ENCODE measurements at regions not wholly inside any gene's neighbourhood (a gene's known extent, or its start where the extent isn't known, plus 50 kb on each side); places are given as distances from the start of the nearest gene placed in this dataset.

DNA sequence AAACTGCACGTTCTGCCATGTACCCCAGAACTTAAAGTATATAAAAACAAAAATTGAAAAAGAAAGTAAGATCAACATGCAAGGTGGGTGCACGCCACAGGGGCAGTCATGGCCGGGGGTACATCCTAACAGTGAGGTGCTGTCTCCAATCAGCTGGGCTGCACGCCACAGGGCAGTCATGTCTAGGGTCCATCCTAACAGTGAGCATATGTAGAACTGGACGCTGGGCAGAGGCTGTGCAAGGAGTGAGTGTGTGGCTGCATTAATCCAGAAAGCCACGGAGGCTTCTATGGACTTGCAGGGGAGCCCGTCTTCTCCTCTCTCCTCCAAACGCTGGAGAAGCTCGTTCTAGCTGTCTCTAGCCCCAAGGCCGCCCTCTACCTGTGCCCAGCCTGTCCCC, 1105.0 kb downstream of the BRD1 start:
- intact Hi-C loops (cut with DNase I): no loop called here
- Histone ChIP-seq H3K27me3 (peaks cover 0 to 46% (median 0%) of the 10 kb centered on the region in 4 donors), H3K9me3 (peaks cover 0 to 4% (median 0%) of the 10 kb centered on the region in 3 donors), H3K4me3 (no peak overlapping the region), H3K36me3 (no peaks in the 10 kb centered on the region), H3K27ac (no peak overlapping the region), H3K4me1 (peaks cover 0 to 8% (median 0%) of the 10 kb centered on the region in 3 donors)
- 67 to 78% methylated on average over 10 of the region's 10 CpGs for WGBS, 2 donors
- TF ChIP-seq POLR2A (IDR thresholded peaks at IDR 0.05) (no peak), CTCF (IDR thresholded peaks at IDR 0.05) (no peak)
- no peak for DNase-seq

DNA sequence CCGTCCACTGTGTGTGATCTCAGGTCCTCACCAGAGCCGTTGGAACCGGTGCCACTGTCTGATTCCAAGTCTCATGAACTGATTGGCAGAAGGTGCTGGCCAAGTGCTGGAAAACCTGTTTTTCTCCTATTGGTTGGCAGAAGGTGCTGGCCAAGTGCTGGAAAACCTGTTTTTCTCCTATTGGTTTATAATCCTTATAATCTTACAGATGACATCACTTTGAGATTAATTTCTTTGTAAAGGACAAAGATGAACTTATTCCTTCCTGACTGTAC, 1106.3 kb downstream of the BRD1 start:
- H3K9me3 ChIP-seq: peaks cover 0 to under 1% (median 0%) of the 10 kb centered on the region in 3 donors
- H3K27me3 ChIP-seq: peaks cover 0 to 54% (median 0%) of the 10 kb centered on the region in 4 donors
- TF ChIP-seq POLR2A (IDR thresholded peaks at IDR 0.05): no peak
- no peak for TF ChIP-seq CTCF (IDR thresholded peaks at IDR 0.05)
- intact Hi-C loops (cut with DNase I): no loop called here
- H3K4me3 ChIP-seq: no peak overlapping the region
- no peaks in the 10 kb centered on the region for H3K36me3 ChIP-seq
- WGBS, 2 donors: 50% methylated on average over 3 of the region's 3 CpGs; no CpG with 5 or more reads in 1 of the 2 donors
- no peak overlapping the region for H3K27ac ChIP-seq
- H3K4me1 ChIP-seq: peaks cover 0 to 8% (median 0%) of the 10 kb centered on the region in 3 donors
- no peak for DNase-seq

DNA sequence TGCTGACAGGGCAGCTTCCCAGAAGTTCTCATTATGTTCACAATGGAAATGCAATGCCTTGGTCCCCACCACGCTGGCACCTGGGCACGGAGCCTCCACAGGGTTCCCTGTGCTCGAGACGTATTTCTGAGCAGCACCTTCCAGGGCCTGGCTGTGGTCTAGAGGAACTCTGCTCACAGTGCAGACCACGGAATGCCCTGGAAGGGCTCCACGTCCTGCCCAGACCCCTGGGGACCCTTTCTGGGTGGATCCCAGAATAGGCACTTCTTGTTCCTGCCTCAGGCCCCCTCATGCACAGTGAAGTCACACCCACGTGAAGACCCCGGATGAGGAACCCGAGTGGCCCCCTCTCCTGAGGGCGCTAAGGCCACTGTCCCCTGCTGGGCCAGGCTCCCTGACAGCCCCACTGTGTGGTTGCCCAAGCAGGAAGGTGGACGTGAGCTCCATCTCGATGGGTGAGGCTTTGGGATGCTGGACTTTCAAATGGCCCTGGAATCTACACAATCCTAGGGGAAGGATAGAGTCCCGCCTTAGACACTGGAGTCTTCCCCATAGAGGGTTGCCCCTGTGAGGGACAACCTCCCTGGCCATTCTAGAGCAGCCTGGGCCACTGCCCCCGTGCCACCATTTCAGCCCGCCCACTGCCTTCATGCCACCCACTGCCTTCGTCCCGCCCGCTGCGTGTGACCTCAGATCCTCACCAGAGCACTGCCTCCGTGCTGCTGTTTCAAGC, 1106.8 kb downstream of the BRD1 start:
- Histone ChIP-seq H3K27me3 (peaks cover 0 to 54% (median 0%) of the 10 kb centered on the region in 4 donors), H3K4me3 (no peak overlapping the region), H3K9me3 (peaks cover 0 to 5% (median 4%) of the 10 kb centered on the region in 3 donors), H3K27ac (no peak overlapping the region), H3K36me3 (no peaks in the 10 kb centered on the region), H3K4me1 (peaks cover 0 to 8% (median 0%) of the 10 kb centered on the region in 3 donors)
- WGBS, 2 donors: 49 to 74% methylated on average over 3 to 7 of the region's 20 CpGs
- DNase-seq: no peak
- TF ChIP-seq CTCF (IDR thresholded peaks at IDR 0.05) (no peak), POLR2A (IDR thresholded peaks at IDR 0.05) (no peak)
- intact Hi-C loops (cut with DNase I): no loop called here

DNA sequence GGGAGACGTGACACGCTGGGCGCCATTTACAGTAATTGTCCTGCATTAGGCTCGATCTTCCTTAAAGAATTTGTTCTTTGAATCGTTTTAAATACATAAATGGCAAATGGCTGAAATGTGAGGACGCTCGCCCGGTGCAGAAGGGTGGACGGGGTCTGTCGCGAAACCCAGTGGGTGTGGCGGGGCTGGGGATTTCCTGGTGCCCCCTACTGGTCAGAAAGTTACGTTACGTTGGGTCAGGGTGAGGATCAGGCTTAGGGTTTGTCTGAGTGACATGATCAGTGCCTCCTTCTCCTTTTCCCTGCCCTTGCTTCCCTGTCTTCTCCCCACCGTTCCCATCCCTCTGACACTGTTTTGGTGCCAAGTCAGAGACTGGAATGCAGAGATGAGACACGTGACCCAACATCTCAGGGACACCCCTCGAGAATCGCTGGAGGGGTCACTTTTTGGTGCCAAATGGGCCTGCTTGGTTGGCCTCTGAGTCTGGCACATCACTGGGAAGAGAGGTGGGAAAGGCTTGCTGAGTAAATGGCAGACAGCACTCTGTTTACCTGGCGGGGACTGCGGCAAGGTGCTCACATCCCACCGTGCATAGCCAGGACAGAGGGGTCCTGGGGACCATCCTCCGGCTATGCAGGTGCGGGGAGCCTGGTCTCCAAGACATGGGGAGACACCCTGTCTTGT, 1107.6 kb downstream of the BRD1 start:
- Histone ChIP-seq H3K4me1 (peaks cover 0 to 8% (median 0%) of the 10 kb centered on the region in 3 donors), H3K4me3 (no peak overlapping the region), H3K9me3 (peaks cover 0 to 11% (median 4%) of the 10 kb centered on the region in 3 donors), H3K36me3 (no peaks in the 10 kb centered on the region), H3K27me3 (peaks cover 0 to 52% (median 0%) of the 10 kb centered on the region in 4 donors), H3K27ac (no peak overlapping the region)
- no peak for DNase-seq
- WGBS, 2 donors: 68 to 73% methylated on average over 15 to 18 of the region's 23 CpGs
- intact Hi-C loops (cut with DNase I): no loop called here
- TF ChIP-seq POLR2A (IDR thresholded peaks at IDR 0.05): no peak
- no peak for TF ChIP-seq CTCF (IDR thresholded peaks at IDR 0.05)

- WGBS, 2 donors: 52 to 54% methylated on average over 12 to 13 of the region's 22 CpGs
- intact Hi-C loops (cut with DNase I): no loop called here
Measured at GRCh38 chr22:48718818-48719500, 1108.7 kb downstream of the BRD1 start.

More at GRCh38 chr22:48718818-48719500, 1108.7 kb downstream of the BRD1 start:
- H3K27me3 ChIP-seq: peaks cover 0 to 47% (median 0%) of the 10 kb centered on the region in 4 donors
- DNase-seq: no peak
- peaks cover 0 to 11% (median 4%) of the 10 kb centered on the region in 3 donors for H3K9me3 ChIP-seq
- TF ChIP-seq CTCF (IDR thresholded peaks at IDR 0.05): no peak
- no peak for TF ChIP-seq POLR2A (IDR thresholded peaks at IDR 0.05)
- H3K36me3 ChIP-seq: no peaks in the 10 kb centered on the region
- H3K27ac ChIP-seq: no peak overlapping the region
- H3K4me1 ChIP-seq: peaks cover 0 to 8% (median 0%) of the 10 kb centered on the region in 3 donors
- H3K4me3 ChIP-seq: no peak overlapping the region

Measured in esophagus squamous epithelium (tissue), 5 donors.